AG09309 (cell line): ENCODE measurements at regions not wholly inside any gene's neighbourhood (a gene's known extent, or its start where the extent isn't known, plus 50 kb on each side); places are given as distances from the start of the nearest gene placed in this dataset.
"Not testable (repeated sequence)": the region's sequence is repeated elsewhere in the genome, so short reads cannot be mapped to it uniquely, and the experiment has no call there.

Experiments
- DNase-seq: peaks from one replicate; pipeline ENCODE4 v3.0.0-alpha.2; 2010; ENCODE audit warnings: low read depth
- H3K4me3 ChIP-seq: 2 replicates; pipeline ENCODE4 v1.5.1; 2011; ENCODE audit warnings: mild to moderate bottlenecking, low read depth, low read length, moderate library complexity; ENCODE audit not compliant: control insufficient read depth
- TF ChIP-seq, protein P1 (sequence below): IDR thresholded peaks from 2 replicates; pipeline ENCODE4 v1.5.1; 2011; ENCODE audit warnings: mild to moderate bottlenecking, low read depth, low read length, inconsistent platforms; ENCODE audit not compliant: insufficient read depth, control insufficient read depth; ENCODE audit errors: missing control alignments

GRCh38 chr4:171340258-171340657 is 472.9 kb upstream of the GALNTL6 start:
- H3K4me3 ChIP-seq, result no peak overlapping the region
- DNase-seq, result no peak
- TF ChIP-seq, protein P1, sequence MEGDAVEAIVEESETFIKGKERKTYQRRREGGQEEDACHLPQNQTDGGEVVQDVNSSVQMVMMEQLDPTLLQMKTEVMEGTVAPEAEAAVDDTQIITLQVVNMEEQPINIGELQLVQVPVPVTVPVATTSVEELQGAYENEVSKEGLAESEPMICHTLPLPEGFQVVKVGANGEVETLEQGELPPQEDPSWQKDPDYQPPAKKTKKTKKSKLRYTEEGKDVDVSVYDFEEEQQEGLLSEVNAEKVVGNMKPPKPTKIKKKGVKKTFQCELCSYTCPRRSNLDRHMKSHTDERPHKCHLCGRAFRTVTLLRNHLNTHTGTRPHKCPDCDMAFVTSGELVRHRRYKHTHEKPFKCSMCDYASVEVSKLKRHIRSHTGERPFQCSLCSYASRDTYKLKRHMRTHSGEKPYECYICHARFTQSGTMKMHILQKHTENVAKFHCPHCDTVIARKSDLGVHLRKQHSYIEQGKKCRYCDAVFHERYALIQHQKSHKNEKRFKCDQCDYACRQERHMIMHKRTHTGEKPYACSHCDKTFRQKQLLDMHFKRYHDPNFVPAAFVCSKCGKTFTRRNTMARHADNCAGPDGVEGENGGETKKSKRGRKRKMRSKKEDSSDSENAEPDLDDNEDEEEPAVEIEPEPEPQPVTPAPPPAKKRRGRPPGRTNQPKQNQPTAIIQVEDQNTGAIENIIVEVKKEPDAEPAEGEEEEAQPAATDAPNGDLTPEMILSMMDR, result no peak

GRCh38 chr4:171334549-171334948 is 478.7 kb upstream of the GALNTL6 start:
- no peak overlapping the region for H3K4me3 ChIP-seq
- no peak for DNase-seq
- TF ChIP-seq, protein P1, result no peak

GRCh38 chr4:171308661-171309060 is 504.5 kb upstream of the GALNTL6 start:
- no peak for DNase-seq
- no peak overlapping the region for H3K4me3 ChIP-seq
- TF ChIP-seq, protein P1, result no peak

GRCh38 chr4:171298048-171298718 is 515.0 kb upstream of the GALNTL6 start:
- H3K4me3 ChIP-seq, DNase-seq: not testable (repeated sequence)

- TF ChIP-seq, protein P1, result no peak
- DNase-seq, result no peak
- no peak overlapping the region for H3K4me3 ChIP-seq
Measured at GRCh38 chr4:171288816-171289432, 524.3 kb upstream of the GALNTL6 start.

- no peak overlapping the region for H3K4me3 ChIP-seq
- DNase-seq, result no peak
- TF ChIP-seq, protein P1, result no peak
Measured at GRCh38 chr4:171281359-171281758, 531.8 kb upstream of the GALNTL6 start.

DNA sequence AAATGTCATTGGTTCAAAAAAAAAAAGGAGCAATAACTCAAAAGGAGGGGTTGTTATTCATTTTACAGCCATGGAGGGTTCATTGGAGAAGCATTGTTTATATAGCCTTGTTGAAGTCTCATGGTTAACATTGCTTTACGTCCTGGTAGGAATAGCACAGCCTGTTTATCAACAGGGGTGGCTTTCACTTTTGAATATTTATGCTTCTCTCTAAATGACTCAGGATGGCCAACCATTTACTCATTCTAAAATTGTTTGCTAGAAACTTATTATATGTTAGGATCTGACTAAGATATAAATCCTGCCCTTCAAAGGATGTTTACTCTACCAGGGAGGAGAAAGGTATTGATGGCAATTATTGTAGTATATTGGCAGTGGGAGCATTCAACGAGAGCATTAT is 534.1 kb upstream of the GALNTL6 start:
- TF ChIP-seq, protein P1, result no peak
- DNase-seq, result no peak
- no peak overlapping the region for H3K4me3 ChIP-seq
